ENCODE measurements at regions not wholly inside any gene's neighbourhood (a gene's known extent, or its start where the extent isn't known, plus 50 kb on each side); places are given as distances from the start of the nearest gene placed in this dataset.

DNA sequence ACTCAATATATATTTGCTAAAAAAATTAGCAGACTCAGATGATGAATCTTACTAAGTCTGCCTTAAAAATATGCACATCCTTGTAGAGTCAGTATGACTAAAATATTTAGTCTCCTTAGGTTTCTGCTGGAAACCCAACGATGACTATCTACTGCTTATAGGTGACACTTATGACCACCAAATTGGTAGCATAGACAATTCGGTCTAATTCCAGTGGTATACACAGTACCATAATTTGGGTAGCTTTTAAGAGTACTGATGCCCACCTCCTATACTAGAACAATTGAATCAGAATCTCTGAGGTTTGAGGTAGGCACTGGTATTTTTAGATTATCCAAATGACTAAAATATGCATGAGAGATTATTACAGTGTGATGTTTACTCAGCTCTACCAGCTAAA lies 740.8 kb upstream of the ZEB2 start:
- TF ChIP-seq CTCF (IDR thresholded peaks at IDR 0.05) (no peak), POLR2A (IDR thresholded peaks at IDR 0.05) (no peak)
